Ovary (tissue), 3 donors: ENCODE measurements at regions not wholly inside any gene's neighbourhood (a gene's known extent, or its start where the extent isn't known, plus 50 kb on each side); places are given as distances from the start of the nearest gene placed in this dataset.

Experiments used
- CTCF ChIP-seq, 3 donors: fragments of 450-650 bp in 2 of 3; fragments of 200-600 bp in 1 of 3; IDR thresholded peaks; one replicate each; pipeline versions ENCODE4 v1.5.1 to v1.8.0; 2016 to 2022; ENCODE audit warnings: antibody characterized with exemption in 3 of 3, mild to moderate bottlenecking in 1 of 3
- POLR2A ChIP-seq: fragments of 450-650 bp; IDR thresholded peaks from one replicate; pipeline ENCODE4 v1.6.1; 2017; ENCODE audit warnings: antibody characterized with exemption, mild to moderate bottlenecking, moderate library complexity
- donor health status: DM: no; HTN: no; CAD: no.

GRCh38 chr12:9349888-9350885, 142.0 kb upstream of the PZP start:
- TF ChIP-seq CTCF (IDR thresholded peaks at IDR 0.05) (no peak), POLR2A (no peak)
